ENCODE measurements at regions not wholly inside any gene's neighbourhood (a gene's known extent, or its start where the extent isn't known, plus 50 kb on each side); places are given as distances from the start of the nearest gene placed in this dataset.

- no peak for TF ChIP-seq TBP (CRISPR knock-in tag; IDR thresholded peaks at IDR 0.05)
- TF ChIP-seq RBM22 (optimal IDR thresholded peaks at IDR 0.05; ENCODE audit: low read length): no peak
Measured at GRCh38 chr6:104123227-104123626, 736.5 kb downstream of the HACE1 start.

All from HepG2 (cell line).